K562 (cell line): ENCODE measurements at regions not wholly inside any gene's neighbourhood (a gene's known extent, or its start where the extent isn't known, plus 50 kb on each side); places are given as distances from the start of the nearest gene placed in this dataset.

ENCODE experiments used
- ATAC-seq: fragments of 200-7000 bp; cut with Tn5 transposase; 3 replicates; pipeline ENCODE4 v1.9.1; 2020; ENCODE audit warnings: moderate library complexity
- BruUV-seq: library from RNA; stranded (reverse); fragments of 400-500 nt; replicated peaks from 2 replicates; lab custom pipeline; 2021; lab: Mats Ljungman, UMichigan
- CTCF ChIA-PET: fragments of 300-600 bp; formaldehyde crosslinking; extraction: SDS; loops from one replicate; lab custom pipeline; 2021; ENCODE audit warnings: low intra/inter-chr PET ratio; lab: Yijun Ruan, JAX
- POLR2A ChIA-PET: fragments of 300-600, 350-650 bp; sonication (Branson Sonifier 250); formaldehyde crosslinking; extraction: SDS; loops from one replicate; lab custom pipeline; 2021; ENCODE audit warnings: antibody characterized with exemption, inconsistent platforms; lab: Yijun Ruan, JAX
- DNase-seq, 4 experiments: peaks; one replicate each; pipeline versions ENCODE4 v3.0.0 to v3.0.0-alpha.2; 2011 to 2018; ENCODE audit warnings: low spot score in 3 of 4, mixed read lengths in 3 of 4; ENCODE audit errors: extremely low read depth in 1 of 4
- FAIRE-seq: peaks from 2 replicates; lab custom pipeline; 2011; peaks lifted over from hg19 to GRCh38; lab: Jason Lieb, UNC
- H2AFZ ChIP-seq: 2 replicates; pipeline ENCODE4 v1.6.0; 2011; ENCODE audit warnings: low read depth, low read length, control low read depth, inconsistent platforms
- H3K27ac ChIP-seq: fragments of 200-600 bp; 3 replicates; pipeline ENCODE4 v1.8.0; 2011; ENCODE audit warnings: low read depth, mild to moderate bottlenecking, control low read depth, inconsistent platforms, low read length, moderate library complexity, mixed read lengths; ENCODE audit errors: extremely low read depth
- H3K27me3 ChIP-seq, 2 experiments: fragments of 300-600 bp in 1 of 2; 2 replicates in 1 of 2; 3 replicates in 1 of 2; pipeline versions ENCODE4 v1.6.0 to v1.8.0; 2011; ENCODE audit warnings: inconsistent platforms in 2 of 2, low read length in 2 of 2, mild to moderate bottlenecking in 1 of 2, mixed read lengths in 1 of 2, moderate library complexity in 1 of 2; ENCODE audit not compliant: control insufficient read depth in 2 of 2, insufficient read depth in 2 of 2
- H3K36me3 ChIP-seq: fragments of 300-600 bp; 3 replicates; pipeline ENCODE4 v1.8.0; 2011; ENCODE audit warnings: mild to moderate bottlenecking, low read length, inconsistent platforms; ENCODE audit not compliant: control insufficient read depth, insufficient read depth
- H3K4me1 ChIP-seq, 2 experiments: fragments of 200-600 bp in 1 of 2; replicated peaks in 1 of 2; 2 replicates in 1 of 2; 3 replicates in 1 of 2; pipeline versions ENCODE4 v1.5.1 to v1.8.0; 2011; ENCODE audit warnings: inconsistent platforms in 2 of 2, low read length in 2 of 2, mild to moderate bottlenecking in 1 of 2, mixed read lengths in 1 of 2, moderate library complexity in 1 of 2; ENCODE audit not compliant: control insufficient read depth in 2 of 2, insufficient read depth in 2 of 2
- H3K4me2 ChIP-seq: 2 replicates; pipeline ENCODE4 v1.6.1; 2011; ENCODE audit warnings: low read length, control low read depth, inconsistent platforms, mixed read lengths; ENCODE audit not compliant: insufficient read depth
- H3K4me3 ChIP-seq: fragments of 200-600 bp; sonication (generic), shearing (Covaris generic); 2 replicates; pipeline ENCODE4 v1.5.1; 2016; ENCODE audit warnings: control low read depth, inconsistent platforms
- H3K79me2 ChIP-seq: fragments of 200-600 bp; 3 replicates; pipeline ENCODE4 v1.8.0; 2011; ENCODE audit warnings: low read length, inconsistent platforms; ENCODE audit not compliant: control insufficient read depth, insufficient read depth
- H3K9ac ChIP-seq, 2 experiments: 2 replicates each; pipeline versions ENCODE4 v1.6.0 to v1.6.1; 2011; ENCODE audit warnings: low read depth in 2 of 2, low read length in 2 of 2, control low read depth in 1 of 2, inconsistent platforms in 1 of 2, mild to moderate bottlenecking in 1 of 2, mixed read lengths in 1 of 2; ENCODE audit not compliant: insufficient read depth in 1 of 2
- H3K9me1 ChIP-seq: one replicate; pipeline ENCODE4 v1.6.0; 2011; ENCODE audit warnings: inconsistent platforms, mild to moderate bottlenecking, low read length, moderate library complexity; ENCODE audit not compliant: control insufficient read depth, insufficient read depth
- H3K9me3 ChIP-seq: replicated peaks from 2 replicates; pipeline ENCODE4 v1.5.1; 2011; ENCODE audit warnings: low read depth, low read length, inconsistent platforms; ENCODE audit not compliant: control insufficient read depth, insufficient read depth
- H4K20me1 ChIP-seq: replicated peaks from 2 replicates; pipeline ENCODE4 v1.6.1; 2011; ENCODE audit warnings: low read length, inconsistent platforms, mixed read lengths; ENCODE audit not compliant: control insufficient read depth, insufficient read depth
- ARID2 ChIP-seq: fragments of 450-650 bp; IDR thresholded peaks from 2 replicates; pipeline ENCODE4 v1.6.1; 2017; ENCODE audit warnings: antibody characterized with exemption, mild to moderate bottlenecking
- CREB5 ChIP-seq: fragments of 250-450 bp; sonication (Bioruptor Pico); IDR thresholded peaks from 2 replicates; pipeline ENCODE4 v1.5.0; 2020; ENCODE audit warnings: mild to moderate bottlenecking
- DPF2 ChIP-seq: fragments of 450-650 bp; IDR thresholded peaks from 2 replicates; pipeline ENCODE4 v1.6.1; 2016
- EHMT2 ChIP-seq: fragments of 450-650 bp; IDR thresholded peaks from 2 replicates; pipeline ENCODE4 v1.6.1; 2018; ENCODE audit warnings: antibody characterized with exemption
- HNRNPK ChIP-seq: fragments of 200-400 bp; formaldehyde crosslinking; IDR thresholded peaks from one replicate; pipeline ENCODE4 v1.6.1; 2018; ENCODE audit warnings: mild to moderate bottlenecking, low read depth, low read length; ENCODE audit not compliant: poor library complexity, severe bottlenecking
- L3MBTL2 ChIP-seq: fragments of 450-650 bp; IDR thresholded peaks from 2 replicates; pipeline ENCODE4 v1.6.1; 2016; ENCODE audit warnings: mild to moderate bottlenecking, moderate library complexity
- LARP7 ChIP-seq: fragments of 450-650 bp; IDR thresholded peaks from 2 replicates; pipeline ENCODE4 v1.6.1; 2016
- MCM7 ChIP-seq, 2 experiments: fragments of 450-650 bp; IDR thresholded peaks; 2 replicates each; pipeline ENCODE4 v1.6.1; 2016 to 2018
- NCOA6 ChIP-seq: fragments of 450-650 bp; IDR thresholded peaks from 2 replicates; pipeline ENCODE4 v1.6.1; 2017; ENCODE audit warnings: mild to moderate bottlenecking
- PHB2 ChIP-seq: fragments of 450-650 bp; IDR thresholded peaks from 2 replicates; pipeline ENCODE4 v1.6.1; 2017; ENCODE audit warnings: low read depth
- PHF20 ChIP-seq: fragments of 450-650 bp; IDR thresholded peaks from 2 replicates; pipeline ENCODE4 v1.6.1; 2018; ENCODE audit not compliant: partially characterized antibody
- PHF8 ChIP-seq: fragments of 200-600 bp; sonication (generic); IDR thresholded peaks from 2 replicates; pipeline ENCODE4 v1.6.1; 2012; ENCODE audit warnings: mixed run types, mild to moderate bottlenecking, inconsistent platforms, low read length, moderate library complexity, borderline replicate concordance
- PHTF2 ChIP-seq: fragments of 250-450 bp; sonication (Bioruptor Pico); IDR thresholded peaks from 2 replicates; pipeline ENCODE4 v1.5.0; 2021; ENCODE audit warnings: mild to moderate bottlenecking
- RAD21 ChIP-seq, 2 experiments: fragments of 250-450 bp in 1 of 2; fragments of 450-650 bp in 1 of 2; sonication (Bioruptor Pico) in 1 of 2; formaldehyde crosslinking in 1 of 2; IDR thresholded peaks in 1 of 2; conservative IDR thresholded peaks in 1 of 2; 2 replicates each; pipeline versions ENCODE4 v1.4.0 to v1.8.0; 2020 to 2022; ENCODE audit warnings: mild to moderate bottlenecking in 2 of 2, moderate library complexity in 1 of 2
- SRSF9 ChIP-seq: fragments of 200-400 bp; formaldehyde crosslinking; IDR thresholded peaks from 2 replicates; pipeline ENCODE4 v1.6.1; 2017; ENCODE audit warnings: low read depth, low read length, borderline replicate concordance
- TCFL5 ChIP-seq: fragments of 250-450 bp; sonication (Bioruptor Pico); conservative IDR thresholded peaks from 2 replicates; pipeline ENCODE4 v1.6.1; 2021; ENCODE audit warnings: mild to moderate bottlenecking, moderate library complexity, matching md5 sums
- USF1 ChIP-seq: sonication (generic); formaldehyde crosslinking; IDR thresholded peaks from 2 replicates; pipeline ENCODE4 v1.9.0; 2022; ENCODE audit warnings: mild to moderate bottlenecking, missing genetic modification reagents
- ZNF280B ChIP-seq: fragments of 250-450 bp; sonication (Bioruptor Pico); IDR thresholded peaks from 2 replicates; pipeline ENCODE4 v1.5.1; 2021; ENCODE audit warnings: mild to moderate bottlenecking
- ZNF445 ChIP-seq: fragments of 250-450 bp; sonication (Bioruptor Pico); IDR thresholded peaks from 2 replicates; pipeline ENCODE4 v1.4.0; 2020; ENCODE audit warnings: low read depth, mild to moderate bottlenecking, moderate library complexity
- ZNF766 ChIP-seq: fragments of 200-800 bp; sonication (Bioruptor generic); conservative IDR thresholded peaks from 2 replicates; pipeline ENCODE4 v1.6.1; 2016; ENCODE audit warnings: missing genetic modification characterization, missing compliant biosample characterization
- WGBS: fragments of 100-300 bp; shearing (Covaris generic); methylation state at CpG from one replicate; pipeline ENCODE4 v1.1.6; 2016; ENCODE audit warnings: low coverage, mixed read lengths; ENCODE audit not compliant: insufficient coverage; ENCODE audit errors: missing lambda C conversion rate; 5-methylcytosine and 5-hydroxymethylcytosine counted together
- in situ Hi-C: fragments of 300-500 bp; cut with MboI; formaldehyde crosslinking; loops from 4 replicates; pipeline ENCODE4 v1.15.0; 2018; ENCODE audit warnings: inconsistent platforms, mixed read lengths
- intact Hi-C: fragments of 100-400 bp; cut with micrococcal nuclease; formaldehyde crosslinking; loops from 2 replicates; pipeline ENCODE4 v1.14.2; 2022

- TF ChIP-seq ZNF766: no peak
- TF ChIP-seq, all 486 proteins: peak for 0
Observed at GRCh38 chr16:5862103-5862840, 764.7 kb upstream of the EEF2KMT start (continued).

GRCh38 chr16:5861241-5861640 is 763.6 kb upstream of the EEF2KMT start:
- H3K9me1 ChIP-seq: no peaks in the 10 kb centered on the region
- POLR2A ChIA-PET: no interaction called here
- DNase-seq (no peak), FAIRE-seq (no peak), ATAC-seq (no peak)
- no peak overlapping the region for H3K9ac ChIP-seq
- BruUV-seq: no TSS peak
- H3K79me2 ChIP-seq: no peaks in the 10 kb centered on the region
- intact Hi-C loops: no loop called here
- no peak overlapping the region for H2AFZ ChIP-seq
- 2% methylated on average over 5 of the region's 5 CpGs for WGBS
- no peaks in the 10 kb centered on the region for H3K36me3 ChIP-seq
- in situ Hi-C loops: no loop called here
- H3K27me3 ChIP-seq: no peaks in the 10 kb centered on the region; a peak in 1 of 5 replicates
- H4K20me1 ChIP-seq: 0 out of 2 replicates have a peak, but pooled peaks cover 6% of the 10 kb centered on the region
- CTCF ChIA-PET: no interaction called here
- H3K4me1 ChIP-seq: no peaks in the 10 kb centered on the region
- H3K4me2 ChIP-seq: no peak overlapping the region
- H3K4me3 ChIP-seq: no peak overlapping the region
- no peak overlapping the region for H3K27ac ChIP-seq
- H3K9me3 ChIP-seq: no peaks in the 10 kb centered on the region
- TF ChIP-seq RAD21 (CRISPR knock-in tag; conservative IDR thresholded peaks at IDR 0.05 in 1 of 2, IDR thresholded peaks at IDR 0.05 in 1 of 2) (no peak), L3MBTL2 (no peak), CREB5 (CRISPR knock-in tag) (no peak), MCM7 (IDR thresholded peaks at IDR 0.05) (no peak), ZNF445 (no peak), LARP7 (no peak), HNRNPK (no peak), DPF2 (no peak), ARID2 (no peak), PHB2 (no peak), SRSF9 (no peak), ZNF280B (no peak), PHF20 (no peak), NCOA6 (no peak), PHF8 (no peak), PHTF2 (CRISPR knock-in tag) (no peak), TCFL5 (CRISPR knock-in tag) (no peak), USF1 (CRISPR knock-in tag) (no peak), EHMT2 (no peak)
